ENCODE measurements at regions not wholly inside any gene's neighbourhood (a gene's known extent, or its start where the extent isn't known, plus 50 kb on each side); places are given as distances from the start of the nearest gene placed in this dataset.

- H3K18ac ChIP-seq (ENCODE audit: extremely low read depth, low read length), result no peak overlapping the region
- no peaks in the 10 kb centered on the region for H3K36me3 ChIP-seq (ENCODE audit: control insufficient read depth in 2 of 4, insufficient read depth in 4 of 4, low read length in 3 of 4)
- no peaks in the 10 kb centered on the region; the same call in 1 of the 2 replicates for H3K23me2 ChIP-seq (ENCODE audit: low read depth, low read length)
- H4K5ac ChIP-seq (ENCODE audit: insufficient read length, low read depth, low read length), result no peak overlapping the region
- no peak overlapping the region for H3K14ac ChIP-seq (ENCODE audit: insufficient read length)
- no peak overlapping the region for H4K8ac ChIP-seq (ENCODE audit: extremely low read depth, insufficient read depth, low read length)
- H4K91ac ChIP-seq (replicated peaks; ENCODE audit: insufficient read length, low read length), result no peak overlapping the region
- no peaks in the 10 kb centered on the region for H3K27me3 ChIP-seq (replicated peaks in 1 of 4; ENCODE audit: control insufficient read depth in 3 of 4, extremely low read depth in 1 of 4, insufficient read depth in 3 of 4, low read length in 3 of 4)
- no peak overlapping the region for H2AK5ac ChIP-seq (ENCODE audit: low read depth, low read length)
- CTCF ChIA-PET (ENCODE audit: partially characterized antibody), result interaction anchor here (0.6 to 1.4 kb wide), 7 partner anchors 10 to 514 kb away, joined by 3 to 9 read pairs (median 4); no protein-coding TSS in a partner anchor
- no peaks in the 10 kb centered on the region for H3K9me3 ChIP-seq (ENCODE audit: insufficient read depth in 2 of 2, low read depth in 1 of 2, low read length in 1 of 2)
- H3K56ac ChIP-seq (replicated peaks; ENCODE audit: insufficient read length, low read depth, low read length), result no peak overlapping the region
- no peak overlapping the region for H3K23ac ChIP-seq (ENCODE audit: insufficient read length)
- DNase-seq (ENCODE audit: low read depth in 1 of 2, low spot score in 2 of 2), result no peak
- H3K4me2 ChIP-seq (ENCODE audit: insufficient read depth in 1 of 2, low read depth in 2 of 2, low read length in 2 of 2), result no peak overlapping the region
- H4K20me1 ChIP-seq (replicated peaks in 1 of 2; ENCODE audit: control insufficient read depth in 1 of 2, insufficient read depth in 2 of 2, low read length in 2 of 2), result no peaks in the 10 kb centered on the region
- H2AFZ ChIP-seq (ENCODE audit: low read length), result no peak overlapping the region
- no peak overlapping the region for H2BK120ac ChIP-seq (replicated peaks; ENCODE audit: low read depth, low read length)
- no peak overlapping the region for H3K27ac ChIP-seq (ENCODE audit: low read depth, low read length)
- no peak overlapping the region for H2BK12ac ChIP-seq (ENCODE audit: low read depth, low read length)
- POLR2A ChIA-PET (ENCODE audit: partially characterized antibody), result interaction anchor here (0.6 to 1.1 kb wide), 2 partner anchors 10 to 983 kb away, joined by 3 read pairs; no protein-coding TSS in a partner anchor
- no peaks in the 10 kb centered on the region for H3K79me2 ChIP-seq (ENCODE audit: control insufficient read depth in 1 of 2, insufficient read depth in 2 of 2, low read length in 2 of 2)
- no peak overlapping the region for H3K4ac ChIP-seq (replicated peaks; ENCODE audit: insufficient read length, low read depth, low read length)
- no peak overlapping the region for H3K4me3 ChIP-seq (ENCODE audit: extremely low read depth in 1 of 4, insufficient read depth in 2 of 4, low read depth in 3 of 4, low read length in 4 of 4)
- no peak overlapping the region for H2BK15ac ChIP-seq (ENCODE audit: low read length)
- H3K4me1 ChIP-seq (replicated peaks in 1 of 4; ENCODE audit: control insufficient read depth in 3 of 4, insufficient read depth in 4 of 4, low read length in 3 of 4), result no peaks in the 10 kb centered on the region
- FAIRE-seq, result no peak
- no peak overlapping the region for H2BK5ac ChIP-seq (ENCODE audit: low read depth, low read length)
- no peak overlapping the region for H2BK20ac ChIP-seq (ENCODE audit: low read length)
- no peak overlapping the region for H3K9ac ChIP-seq (replicated peaks in 1 of 4; ENCODE audit: extremely low read depth in 1 of 4, low read depth in 3 of 4, low read length in 3 of 4)
- H3K79me1 ChIP-seq (ENCODE audit: low read depth, low read length), result no peaks in the 10 kb centered on the region
- no peak for TF ChIP-seq CBX5 (IDR thresholded peaks at IDR 0.05; ENCODE audit: low read depth, low read length)
- TF ChIP-seq SIRT6 (IDR thresholded peaks at IDR 0.05; ENCODE audit: low read length), result no peak
- no peak for TF ChIP-seq SIX5 (IDR thresholded peaks at IDR 0.05; ENCODE audit: low read depth, low read length)
- TF ChIP-seq SP4 (IDR thresholded peaks at IDR 0.05; ENCODE audit: low read length), result no peak
- TF ChIP-seq FOSL1 (IDR thresholded peaks at IDR 0.05; ENCODE audit: insufficient read depth, low read depth, low read length), result no peak
- no peak for TF ChIP-seq MAX (IDR thresholded peaks at IDR 0.05)
These were observed 266.8 kb upstream of the ACTBL2 start for GRCh38 chr5:57749396-57749795.

All from H1 (cell line).